ENCODE measurements at regions not wholly inside any gene's neighbourhood (a gene's known extent, or its start where the extent isn't known, plus 50 kb on each side); places are given as distances from the start of the nearest gene placed in this dataset.

DNA sequence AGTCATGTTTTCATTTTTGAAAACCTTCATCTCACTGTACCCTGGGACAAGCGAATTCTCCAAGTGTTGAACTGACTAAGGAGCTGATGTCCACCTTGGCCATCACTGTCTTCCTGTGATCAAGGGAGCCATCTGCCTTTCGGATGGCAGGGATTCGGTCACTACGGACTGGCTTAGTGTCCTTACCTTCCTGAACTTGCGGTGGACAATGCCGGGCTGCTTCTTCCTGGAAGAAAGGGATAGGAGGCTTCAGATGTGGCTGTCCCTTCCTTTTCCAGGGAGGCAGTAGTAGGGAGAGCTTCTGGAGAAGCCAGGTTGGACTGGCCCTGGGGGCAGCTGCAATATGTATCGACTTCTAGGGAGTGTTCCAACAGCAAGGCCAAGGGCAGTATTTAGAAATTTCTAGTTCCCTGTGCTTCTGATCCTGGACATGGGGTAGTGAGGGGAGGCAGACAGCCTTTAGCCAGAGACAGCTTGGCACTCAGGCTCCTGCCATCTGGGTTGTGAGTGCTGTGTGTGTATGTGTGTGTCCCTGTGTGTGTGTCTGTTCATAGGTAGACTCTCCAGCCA, 114.6 kb downstream of the IER5 start:
- TF ChIP-seq, protein P1, sequence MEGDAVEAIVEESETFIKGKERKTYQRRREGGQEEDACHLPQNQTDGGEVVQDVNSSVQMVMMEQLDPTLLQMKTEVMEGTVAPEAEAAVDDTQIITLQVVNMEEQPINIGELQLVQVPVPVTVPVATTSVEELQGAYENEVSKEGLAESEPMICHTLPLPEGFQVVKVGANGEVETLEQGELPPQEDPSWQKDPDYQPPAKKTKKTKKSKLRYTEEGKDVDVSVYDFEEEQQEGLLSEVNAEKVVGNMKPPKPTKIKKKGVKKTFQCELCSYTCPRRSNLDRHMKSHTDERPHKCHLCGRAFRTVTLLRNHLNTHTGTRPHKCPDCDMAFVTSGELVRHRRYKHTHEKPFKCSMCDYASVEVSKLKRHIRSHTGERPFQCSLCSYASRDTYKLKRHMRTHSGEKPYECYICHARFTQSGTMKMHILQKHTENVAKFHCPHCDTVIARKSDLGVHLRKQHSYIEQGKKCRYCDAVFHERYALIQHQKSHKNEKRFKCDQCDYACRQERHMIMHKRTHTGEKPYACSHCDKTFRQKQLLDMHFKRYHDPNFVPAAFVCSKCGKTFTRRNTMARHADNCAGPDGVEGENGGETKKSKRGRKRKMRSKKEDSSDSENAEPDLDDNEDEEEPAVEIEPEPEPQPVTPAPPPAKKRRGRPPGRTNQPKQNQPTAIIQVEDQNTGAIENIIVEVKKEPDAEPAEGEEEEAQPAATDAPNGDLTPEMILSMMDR (IDR thresholded peaks at IDR 0.05; ENCODE audit: low read depth, low read length): no peak
- H3K4me3 ChIP-seq (ENCODE audit: low read depth, low read length): no peak overlapping the region

DNA sequence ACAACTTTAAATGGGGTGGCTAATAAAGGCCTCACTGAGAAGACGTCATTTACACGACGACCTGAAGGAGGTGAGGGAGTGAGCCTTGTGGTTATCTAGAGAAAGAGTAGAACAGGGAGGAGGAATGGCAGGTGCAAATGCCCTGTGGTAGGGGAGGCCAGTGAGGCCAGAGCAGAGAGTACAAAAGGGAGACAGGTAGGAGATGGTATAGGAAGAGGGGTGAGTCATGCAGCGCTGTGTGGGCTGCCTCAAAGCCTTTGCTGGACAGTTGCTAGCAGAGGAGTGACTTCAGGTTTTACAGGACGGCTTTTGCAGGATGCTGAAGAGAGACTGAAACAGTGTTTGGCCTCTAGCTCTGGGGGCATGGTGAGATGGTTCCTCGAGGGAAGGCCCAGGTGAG, 116.0 kb downstream of the IER5 start:
- TF ChIP-seq, protein P1 (IDR thresholded peaks at IDR 0.05; ENCODE audit: low read depth, low read length): no peak

DNA sequence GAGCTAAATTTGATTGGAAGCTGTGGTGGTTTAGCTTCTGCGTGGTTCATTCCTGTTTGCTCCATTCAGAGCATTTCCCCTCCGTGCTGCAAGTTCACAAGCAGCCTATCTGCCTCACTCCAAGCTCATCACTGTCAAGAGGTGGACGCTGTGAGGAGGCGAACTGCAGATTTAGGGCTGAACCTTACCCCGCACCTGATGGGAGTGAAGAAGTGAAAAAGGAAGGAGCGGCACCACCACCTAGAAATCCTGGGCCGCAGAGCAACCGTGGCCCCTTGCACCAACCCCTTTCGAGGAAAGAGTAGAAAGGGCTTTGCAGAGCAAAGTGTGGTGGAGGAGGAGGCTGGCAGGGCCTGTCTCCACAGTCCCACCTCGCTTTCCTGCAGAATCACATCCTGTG, 117.4 kb downstream of the IER5 start:
- TF ChIP-seq, protein P1 (IDR thresholded peaks at IDR 0.05; ENCODE audit: low read depth, low read length): no peak
- no peak overlapping the region for H3K4me3 ChIP-seq (ENCODE audit: low read depth, low read length)

More for the DNA sequence above, 116.0 kb downstream of the IER5 start:
- H3K4me3 ChIP-seq (ENCODE audit: low read depth, low read length): no peak overlapping the region

DNA sequence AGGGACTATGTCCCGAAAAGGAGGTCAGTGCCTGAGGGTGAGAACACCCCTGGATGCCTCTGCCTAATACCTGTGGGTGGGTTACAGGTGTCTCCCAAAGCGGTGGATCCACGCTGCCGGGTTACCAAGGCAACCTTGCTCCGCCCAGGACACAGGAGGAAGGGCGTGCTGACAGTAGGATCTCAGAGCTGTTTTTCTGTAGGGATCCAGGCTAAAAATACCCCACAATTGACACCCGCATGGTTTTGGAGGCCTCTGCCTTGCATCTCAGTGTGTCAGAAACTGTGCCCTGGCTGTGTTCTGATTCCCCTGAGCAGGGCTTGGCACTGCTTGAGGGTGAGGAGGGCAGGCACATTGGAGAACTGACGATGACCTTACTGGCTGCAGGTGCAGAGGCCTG, 118.0 kb downstream of the IER5 start:
- TF ChIP-seq, protein P1 (IDR thresholded peaks at IDR 0.05; ENCODE audit: low read depth, low read length): no peak
- H3K4me3 ChIP-seq (ENCODE audit: low read depth, low read length): no peak overlapping the region

DNA sequence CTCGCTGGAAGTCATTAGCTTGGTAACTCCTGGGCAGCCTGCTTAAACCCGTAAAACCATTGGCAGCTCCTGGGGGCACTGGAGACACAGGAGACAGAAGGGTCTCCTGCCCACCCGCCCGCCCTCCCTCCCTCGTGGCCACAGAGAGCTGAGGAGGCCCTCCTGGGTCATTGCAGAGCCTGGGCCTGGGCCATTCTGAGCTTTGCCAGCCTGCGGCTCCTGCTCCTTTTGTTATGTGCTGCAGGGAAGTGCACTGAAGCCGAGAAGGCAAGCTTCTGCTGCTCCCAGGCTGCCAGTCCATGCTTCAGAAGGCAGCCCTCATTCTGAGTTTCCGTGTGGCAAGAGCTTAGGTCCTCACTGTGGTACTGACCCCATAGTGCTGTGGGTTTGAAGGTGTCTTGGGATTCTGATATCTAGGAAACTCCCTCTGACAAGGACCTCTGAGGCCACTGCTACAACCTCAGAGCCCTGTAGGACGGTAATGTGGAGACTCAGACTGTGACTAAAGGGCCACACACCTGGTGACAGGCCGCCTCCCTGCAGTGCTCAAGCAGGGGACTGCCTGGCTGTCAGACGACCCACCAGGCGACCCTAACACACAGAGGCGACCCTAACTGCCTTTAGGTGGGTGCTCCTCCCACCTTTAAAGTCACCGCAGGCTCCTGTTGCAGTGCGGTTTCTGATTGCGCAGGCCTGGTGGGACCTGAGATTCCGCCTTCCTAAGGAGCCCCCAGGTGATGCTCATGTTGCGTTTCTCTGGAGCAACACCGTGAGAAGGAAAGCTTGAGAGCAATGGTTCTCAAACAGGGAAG, 118.7 kb downstream of the IER5 start:
- no peak overlapping the region for H3K4me3 ChIP-seq (ENCODE audit: low read depth, low read length)
- TF ChIP-seq, protein P1 (IDR thresholded peaks at IDR 0.05; ENCODE audit: low read depth, low read length): no peak

DNA sequence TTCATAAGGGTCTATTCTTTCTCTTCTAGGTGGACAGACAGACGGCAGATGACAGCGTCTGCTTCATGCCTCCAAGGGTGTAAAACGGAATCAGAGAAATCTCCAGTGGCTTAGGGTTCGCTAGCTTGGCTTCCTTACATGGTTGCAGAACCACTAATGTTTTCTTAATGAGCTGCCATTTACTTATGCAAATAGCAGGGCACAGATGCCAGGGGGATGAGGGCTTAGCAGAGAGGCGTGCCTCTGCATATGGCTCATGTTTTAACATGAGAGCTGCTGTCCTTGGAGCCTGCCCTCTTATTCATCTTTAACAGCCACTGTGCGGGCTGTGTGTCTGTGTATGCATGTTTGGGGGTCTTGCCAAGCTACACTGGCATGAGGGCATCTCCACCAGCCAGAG, 119.6 kb downstream of the IER5 start:
- H3K4me3 ChIP-seq (ENCODE audit: low read depth, low read length): no peak overlapping the region
- TF ChIP-seq, protein P1 (IDR thresholded peaks at IDR 0.05; ENCODE audit: low read depth, low read length): no peak

DNA sequence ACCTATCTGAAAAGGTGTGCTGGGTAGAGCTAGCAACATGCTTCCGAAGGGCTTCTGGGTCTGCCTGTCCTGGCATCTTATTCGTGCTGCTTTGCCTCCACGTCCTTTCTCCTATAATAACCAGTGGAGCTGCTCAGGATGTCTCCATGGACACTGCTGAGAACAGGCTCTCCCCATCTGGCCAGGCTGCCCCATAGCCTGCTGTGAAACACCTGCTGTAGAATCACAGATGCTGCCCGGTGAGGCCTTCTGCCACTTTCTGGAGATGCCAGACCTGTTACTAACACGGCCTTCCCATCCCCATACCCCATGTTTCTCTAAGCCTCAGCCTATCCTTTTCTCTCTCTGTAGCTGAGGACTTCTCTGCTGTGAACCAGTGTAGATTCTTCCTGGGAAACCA, 120.5 kb downstream of the IER5 start:
- TF ChIP-seq, protein P1 (IDR thresholded peaks at IDR 0.05; ENCODE audit: low read depth, low read length): no peak
- H3K4me3 ChIP-seq (ENCODE audit: low read depth, low read length): no peak overlapping the region
